IMR-90 (cell line): ENCODE measurements at regions not wholly inside any gene's neighbourhood (a gene's known extent, or its start where the extent isn't known, plus 50 kb on each side); places are given as distances from the start of the nearest gene placed in this dataset.

Experiments
- ATAC-seq: fragments of 200-7000 bp; cut with Tn5 transposase; 2 replicates; pipeline ENCODE4 v1.9.1; 2020; ENCODE audit warnings: low read depth, mild to moderate bottlenecking, moderate library complexity
- BruUV-seq: library from RNA; stranded (reverse); fragments of 400-500 nt; replicated peaks from 2 replicates; lab custom pipeline; 2021; lab: Mats Ljungman, UMichigan
- CTCF ChIA-PET: fragments of 300-600 bp; formaldehyde crosslinking; extraction: SDS; loops from one replicate; lab custom pipeline; 2021; ENCODE audit warnings: antibody characterized with exemption; lab: Yijun Ruan, JAX
- POLR2A ChIA-PET: fragments of 300-600 bp; sonication (Branson Sonifier 250); formaldehyde crosslinking; loops from one replicate; lab custom pipeline; 2022; ENCODE audit warnings: antibody characterized with exemption; ENCODE audit not compliant: unreplicated experiment; lab: Charles Lee
- DNase-seq: peaks from one replicate; pipeline ENCODE4 v3.0.0; 2013
- H2AFZ ChIP-seq: replicated peaks from 2 replicates; pipeline ENCODE3; 2013; ENCODE audit warnings: low read length, mild to moderate bottlenecking; ENCODE audit not compliant: poor library complexity
- H2AK5ac ChIP-seq: 2 replicates; pipeline ENCODE4 v1.6.1; 2013; ENCODE audit warnings: low read depth, low read length, inconsistent platforms
- H2AK9ac ChIP-seq: replicated peaks from 2 replicates; pipeline ENCODE3; 2013; ENCODE audit warnings: mild to moderate bottlenecking, low read depth, low read length, moderate library complexity; ENCODE audit not compliant: poor library complexity
- H2BK120ac ChIP-seq: 2 replicates; pipeline ENCODE4 v1.6.1; 2013; ENCODE audit warnings: low read depth, low read length, inconsistent platforms
- H2BK15ac ChIP-seq: 3 replicates; pipeline ENCODE4 v1.6.1; 2013; ENCODE audit warnings: low read depth, low read length, inconsistent platforms
- H2BK20ac ChIP-seq: 2 replicates; pipeline ENCODE4 v1.6.1; 2013; ENCODE audit warnings: low read depth, mild to moderate bottlenecking, inconsistent platforms, low read length, moderate library complexity
- H2BK5ac ChIP-seq: 2 replicates; pipeline ENCODE4 v1.6.1; 2013; ENCODE audit warnings: mild to moderate bottlenecking, low read depth, low read length, inconsistent platforms; ENCODE audit not compliant: poor library complexity, severe bottlenecking
- H3K14ac ChIP-seq: replicated peaks from 2 replicates; pipeline ENCODE4 v1.6.1; 2013; ENCODE audit warnings: low read depth, low read length, inconsistent platforms
- H3K18ac ChIP-seq: 2 replicates; pipeline ENCODE4 v1.6.1; 2013; ENCODE audit warnings: low read depth, low read length, control low read depth
- H3K23ac ChIP-seq: 2 replicates; pipeline ENCODE4 v1.6.1; 2013; ENCODE audit warnings: low read depth, low read length, inconsistent platforms
- H3K27ac ChIP-seq: 2 replicates; pipeline ENCODE4 v1.5.1; 2013; ENCODE audit warnings: mild to moderate bottlenecking, control low read depth, low read length; ENCODE audit not compliant: insufficient read depth
- H3K27me3 ChIP-seq: 2 replicates; pipeline ENCODE4 v1.6.1; 2013; ENCODE audit warnings: low read length; ENCODE audit not compliant: control insufficient read depth, insufficient read depth
- H3K36me3 ChIP-seq: 2 replicates; pipeline ENCODE4 v1.6.1; 2013; ENCODE audit warnings: low read length, mixed read lengths; ENCODE audit not compliant: control insufficient read depth, insufficient read depth
- H3K4ac ChIP-seq: 2 replicates; pipeline ENCODE4 v1.6.1; 2013; ENCODE audit warnings: low read depth, low read length, inconsistent platforms
- H3K4me1 ChIP-seq: 2 replicates; pipeline ENCODE4 v1.6.1; 2013; ENCODE audit warnings: low read length, mixed read lengths; ENCODE audit not compliant: control insufficient read depth, insufficient read depth
- H3K4me2 ChIP-seq: 2 replicates; pipeline ENCODE4 v1.6.1; 2013; ENCODE audit warnings: low read depth, mild to moderate bottlenecking, control low read depth, low read length, moderate library complexity
- H3K4me3 ChIP-seq: 2 replicates; pipeline ENCODE4 v1.5.1; 2013; ENCODE audit warnings: low read depth, mild to moderate bottlenecking, control low read depth, low read length, moderate library complexity; ENCODE audit not compliant: insufficient read depth
- H3K56ac ChIP-seq: 2 replicates; pipeline ENCODE4 v1.6.1; 2013; ENCODE audit warnings: low read length, inconsistent platforms; ENCODE audit not compliant: insufficient read depth; ENCODE audit errors: extremely low read depth
- H3K79me1 ChIP-seq, 2 experiments: 2 replicates each; pipeline ENCODE4 v1.6.1; 2013; ENCODE audit warnings: low read length in 2 of 2, inconsistent platforms in 1 of 2, low read depth in 1 of 2
- H3K9ac ChIP-seq: 2 replicates; pipeline ENCODE4 v1.6.1; 2013; ENCODE audit warnings: low read depth, low read length, control low read depth
- H3K9me1 ChIP-seq: 2 replicates; pipeline ENCODE4 v1.6.1; 2013; ENCODE audit warnings: low read length, inconsistent platforms; ENCODE audit not compliant: insufficient read depth
- H3K9me3 ChIP-seq: 2 replicates; pipeline ENCODE4 v1.6.1; 2013; ENCODE audit warnings: low read length; ENCODE audit not compliant: control insufficient read depth, insufficient read depth
- H4K20me1 ChIP-seq: 2 replicates; pipeline ENCODE4 v1.6.1; 2013; ENCODE audit warnings: low read length, inconsistent platforms; ENCODE audit not compliant: insufficient read depth
- H4K5ac ChIP-seq: 2 replicates; pipeline ENCODE4 v1.6.1; 2013; ENCODE audit warnings: mild to moderate bottlenecking, low read depth, low read length, control low read depth
- H4K8ac ChIP-seq, 2 experiments: 2 replicates each; pipeline ENCODE4 v1.6.1; 2013; ENCODE audit warnings: low read depth in 2 of 2, low read length in 2 of 2, control low read depth in 1 of 2, inconsistent platforms in 1 of 2
- H4K91ac ChIP-seq: 2 replicates; pipeline ENCODE4 v1.6.1; 2013; ENCODE audit warnings: low read depth, low read length, inconsistent platforms; ENCODE audit not compliant: insufficient read depth
- BHLHE40 ChIP-seq: fragments of 150-350 bp; IDR thresholded peaks from 2 replicates; pipeline ENCODE4 v1.6.1; 2016; ENCODE audit warnings: mild to moderate bottlenecking, low read depth, low read length
- CEBPB ChIP-seq: IDR thresholded peaks from 2 replicates; pipeline ENCODE4 v1.6.1; 2012; ENCODE audit warnings: low read depth, low read length, improper control_type of control experiment
- CHD1 ChIP-seq: IDR thresholded peaks from 2 replicates; pipeline ENCODE4 v1.6.1; 2012; ENCODE audit warnings: low read depth, low read length, improper control_type of control experiment
- FOS ChIP-seq: fragments of 150-350 bp; IDR thresholded peaks from 2 replicates; pipeline ENCODE4 v1.6.1; 2016; ENCODE audit warnings: low read depth, low read length
- MAFK ChIP-seq: IDR thresholded peaks from 2 replicates; pipeline ENCODE4 v1.6.1; 2012; ENCODE audit warnings: low read depth, low read length, improper control_type of control experiment
- MAZ ChIP-seq: IDR thresholded peaks from 2 replicates; pipeline ENCODE4 v1.6.1; 2012; ENCODE audit warnings: low read depth, mild to moderate bottlenecking, low read length, improper control_type of control experiment, moderate library complexity, borderline replicate concordance
- MXI1 ChIP-seq: IDR thresholded peaks from 2 replicates; pipeline ENCODE4 v1.6.1; 2012; ENCODE audit warnings: low read depth, mild to moderate bottlenecking, low read length, moderate library complexity, borderline replicate concordance
- NFE2L2 ChIP-seq: fragments of 150-350 bp; IDR thresholded peaks from 2 replicates; pipeline ENCODE4 v1.6.1; 2016; ENCODE audit warnings: low read depth, mild to moderate bottlenecking, low read length
- POLR2A ChIP-seq: IDR thresholded peaks from 2 replicates; pipeline ENCODE4 v1.6.1; 2012; ENCODE audit warnings: mild to moderate bottlenecking, low read depth, low read length
- RAD21 ChIP-seq: IDR thresholded peaks from 2 replicates; pipeline ENCODE4 v1.6.1; 2012; ENCODE audit warnings: low read length, improper control_type of control experiment
- RCOR1 ChIP-seq: IDR thresholded peaks from 2 replicates; pipeline ENCODE4 v1.6.1; 2012; ENCODE audit warnings: mild to moderate bottlenecking, low read length, improper control_type of control experiment; ENCODE audit not compliant: insufficient replicate concordance
- RFX5 ChIP-seq: IDR thresholded peaks from 2 replicates; pipeline ENCODE4 v1.8.0; 2012; ENCODE audit warnings: low read depth, mild to moderate bottlenecking, low read length, moderate library complexity
- SMC3 ChIP-seq: fragments of 150-350 bp; IDR thresholded peaks from 2 replicates; pipeline ENCODE4 v1.6.1; 2016; ENCODE audit warnings: low read depth, mild to moderate bottlenecking, antibody characterized with exemption, low read length, moderate library complexity
- WGBS, 2 experiments: methylation state at CpG; one replicate each; pipeline versions ENCODE4 v1.1.5 to v1.1.7; 2013; ENCODE audit warnings: missing lambda C conversion rate in 2 of 2; ENCODE audit not compliant: insufficient read length in 1 of 2; ENCODE audit errors: extremely low coverage in 2 of 2; 5-methylcytosine and 5-hydroxymethylcytosine counted together
- dilution Hi-C: fragments of 300-500 bp; cut with HindIII; formaldehyde crosslinking; loops from one replicate; pipeline ENCODE4 v1.14.3; 2018; ENCODE audit warnings: low sequenced_read_pairs; ENCODE audit not compliant: unreplicated experiment
- in situ Hi-C: fragments of 300-500 bp; cut with MboI; formaldehyde crosslinking; loops from 3 replicates; pipeline ENCODE4 v1.14.3; 2019; ENCODE audit warnings: low sequenced_read_pairs, inconsistent platforms, mixed read lengths
- intact Hi-C: fragments of 100-400 bp; cut with micrococcal nuclease; formaldehyde crosslinking; loops from 2 replicates; pipeline ENCODE4 v1.10.0; 2022
- TF ChIP-seq, protein P1 (sequence below): conservative IDR thresholded peaks from 2 replicates; pipeline ENCODE4 v1.5.1; 2012; ENCODE audit warnings: mild to moderate bottlenecking, low read depth, low read length, improper control_type of control experiment
- TF ChIP-seq, protein P2 (sequence below): fragments of 150-350 bp; IDR thresholded peaks from 2 replicates; pipeline ENCODE4 v1.6.1; 2016; ENCODE audit warnings: low read depth, mild to moderate bottlenecking, low read length, moderate library complexity, borderline replicate concordance
- TF ChIP-seq, protein P3 (sequence below): fragments of 150-350 bp; IDR thresholded peaks from 2 replicates; pipeline ENCODE4 v1.6.1; 2017; ENCODE audit warnings: mild to moderate bottlenecking, antibody characterized with exemption, low read length, low read depth

DNA sequence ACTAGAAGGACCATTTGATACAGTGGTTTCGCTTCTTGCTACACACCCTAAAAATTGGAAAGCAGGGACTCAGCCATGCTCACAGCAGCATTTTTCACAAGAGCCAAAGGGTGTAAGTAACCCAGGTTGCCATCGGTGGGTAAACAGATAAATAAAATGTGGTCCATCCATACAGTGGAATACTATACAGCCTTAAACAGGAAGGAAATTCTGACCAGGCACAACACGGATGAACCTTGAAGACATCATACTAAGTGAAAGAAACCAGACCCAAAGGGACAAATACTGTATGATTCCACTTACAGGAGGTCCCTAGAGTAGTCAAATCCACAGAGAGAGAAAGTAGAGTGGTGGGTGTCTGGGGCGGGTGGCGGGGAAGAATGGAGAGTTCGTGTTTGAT is 220.9 kb downstream of the PHETA1 start:
- H4K91ac ChIP-seq: no peak overlapping the region
- intact Hi-C loops: no loop called here
- H3K4me2 ChIP-seq: no peak overlapping the region
- no peaks in the 10 kb centered on the region for H3K9me1 ChIP-seq
- no peak overlapping the region for H3K4me3 ChIP-seq
- H3K4me1 ChIP-seq: no peaks in the 10 kb centered on the region
- H2AK5ac ChIP-seq: no peak overlapping the region
- DNase-seq (no peak), ATAC-seq (no peak)
- H2AK9ac ChIP-seq: no peak overlapping the region
- peaks cover 4% of the 10 kb centered on the region; the same call in 1 of the 2 replicates for H3K27me3 ChIP-seq
- no peak for TF ChIP-seq MAZ
- no peak for TF ChIP-seq MXI1
- no peak for TF ChIP-seq FOS
- TF ChIP-seq, protein P1, sequence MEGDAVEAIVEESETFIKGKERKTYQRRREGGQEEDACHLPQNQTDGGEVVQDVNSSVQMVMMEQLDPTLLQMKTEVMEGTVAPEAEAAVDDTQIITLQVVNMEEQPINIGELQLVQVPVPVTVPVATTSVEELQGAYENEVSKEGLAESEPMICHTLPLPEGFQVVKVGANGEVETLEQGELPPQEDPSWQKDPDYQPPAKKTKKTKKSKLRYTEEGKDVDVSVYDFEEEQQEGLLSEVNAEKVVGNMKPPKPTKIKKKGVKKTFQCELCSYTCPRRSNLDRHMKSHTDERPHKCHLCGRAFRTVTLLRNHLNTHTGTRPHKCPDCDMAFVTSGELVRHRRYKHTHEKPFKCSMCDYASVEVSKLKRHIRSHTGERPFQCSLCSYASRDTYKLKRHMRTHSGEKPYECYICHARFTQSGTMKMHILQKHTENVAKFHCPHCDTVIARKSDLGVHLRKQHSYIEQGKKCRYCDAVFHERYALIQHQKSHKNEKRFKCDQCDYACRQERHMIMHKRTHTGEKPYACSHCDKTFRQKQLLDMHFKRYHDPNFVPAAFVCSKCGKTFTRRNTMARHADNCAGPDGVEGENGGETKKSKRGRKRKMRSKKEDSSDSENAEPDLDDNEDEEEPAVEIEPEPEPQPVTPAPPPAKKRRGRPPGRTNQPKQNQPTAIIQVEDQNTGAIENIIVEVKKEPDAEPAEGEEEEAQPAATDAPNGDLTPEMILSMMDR: no peak
- TF ChIP-seq RAD21: no peak
- TF ChIP-seq BHLHE40: no peak
- no peak for TF ChIP-seq POLR2A
- no peak for TF ChIP-seq SMC3
- no peak for TF ChIP-seq CHD1
- no peak for TF ChIP-seq RFX5
- TF ChIP-seq NFE2L2: no peak
- TF ChIP-seq, protein P2, sequence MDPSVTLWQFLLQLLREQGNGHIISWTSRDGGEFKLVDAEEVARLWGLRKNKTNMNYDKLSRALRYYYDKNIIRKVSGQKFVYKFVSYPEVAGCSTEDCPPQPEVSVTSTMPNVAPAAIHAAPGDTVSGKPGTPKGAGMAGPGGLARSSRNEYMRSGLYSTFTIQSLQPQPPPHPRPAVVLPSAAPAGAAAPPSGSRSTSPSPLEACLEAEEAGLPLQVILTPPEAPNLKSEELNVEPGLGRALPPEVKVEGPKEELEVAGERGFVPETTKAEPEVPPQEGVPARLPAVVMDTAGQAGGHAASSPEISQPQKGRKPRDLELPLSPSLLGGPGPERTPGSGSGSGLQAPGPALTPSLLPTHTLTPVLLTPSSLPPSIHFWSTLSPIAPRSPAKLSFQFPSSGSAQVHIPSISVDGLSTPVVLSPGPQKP: no peak
- TF ChIP-seq CEBPB: no peak
- TF ChIP-seq MAFK: no peak
- no peak for TF ChIP-seq RCOR1
- TF ChIP-seq, protein P3, sequence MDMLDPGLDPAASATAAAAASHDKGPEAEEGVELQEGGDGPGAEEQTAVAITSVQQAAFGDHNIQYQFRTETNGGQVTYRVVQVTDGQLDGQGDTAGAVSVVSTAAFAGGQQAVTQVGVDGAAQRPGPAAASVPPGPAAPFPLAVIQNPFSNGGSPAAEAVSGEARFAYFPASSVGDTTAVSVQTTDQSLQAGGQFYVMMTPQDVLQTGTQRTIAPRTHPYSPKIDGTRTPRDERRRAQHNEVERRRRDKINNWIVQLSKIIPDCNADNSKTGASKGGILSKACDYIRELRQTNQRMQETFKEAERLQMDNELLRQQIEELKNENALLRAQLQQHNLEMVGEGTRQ: no peak
- no peak overlapping the region for H2BK20ac ChIP-seq
- H4K8ac ChIP-seq: no peak overlapping the region
- no peak overlapping the region for H2BK120ac ChIP-seq
- no peaks in the 10 kb centered on the region for H4K20me1 ChIP-seq
- WGBS, 2 experiments: 100% methylated on average over 2 of the region's 6 CpGs; no CpG with 5 or more reads in 1 of the 2 experiments
- H3K27ac ChIP-seq: no peak overlapping the region
- H3K9ac ChIP-seq: no peak overlapping the region
- dilution Hi-C loops: no loop called here
- no peaks in the 10 kb centered on the region for H3K36me3 ChIP-seq
- H3K18ac ChIP-seq: no peak overlapping the region
- no peak overlapping the region for H4K5ac ChIP-seq
- in situ Hi-C loops: no loop called here
- BruUV-seq: no TSS peak
- H3K9me3 ChIP-seq: no peaks in the 10 kb centered on the region
- ChIA-PET CTCF (no interaction called here), POLR2A (no interaction called here)
- H3K4ac ChIP-seq: no peak overlapping the region
- no peak overlapping the region for H2AFZ ChIP-seq
- H3K14ac ChIP-seq: no peak overlapping the region
- H3K23ac ChIP-seq: no peak overlapping the region
- H2BK5ac ChIP-seq: no peak overlapping the region
- H2BK15ac ChIP-seq: no peak overlapping the region
- no peak overlapping the region for H3K56ac ChIP-seq
- no peaks in the 10 kb centered on the region for H3K79me1 ChIP-seq
